ENCODE measurements at regions not wholly inside any gene's neighbourhood (a gene's known extent, or its start where the extent isn't known, plus 50 kb on each side); places are given as distances from the start of the nearest gene placed in this dataset.

DNA sequence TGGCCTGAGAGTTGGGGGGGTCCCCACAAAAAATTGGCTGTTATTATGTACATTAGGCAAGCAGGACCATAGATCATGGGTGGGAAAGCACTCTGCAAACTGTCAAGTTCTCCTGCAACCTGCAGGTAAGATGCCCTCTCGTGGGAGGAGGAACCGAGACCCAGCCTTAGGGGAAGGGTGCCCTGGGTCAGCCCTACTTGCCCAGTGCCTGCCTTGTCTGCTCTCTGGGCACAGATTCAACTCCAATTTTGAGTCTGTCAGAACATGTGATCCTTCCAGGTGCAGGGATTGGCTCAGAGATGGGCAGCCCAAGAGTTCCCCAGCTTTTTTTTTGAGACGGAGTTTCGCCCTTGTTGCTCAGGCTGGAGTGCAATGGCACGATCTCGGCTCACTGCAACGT lies 99.2 kb downstream of the PLXNA1 start:
- DNase-seq: no peak
- Histone ChIP-seq H3K27ac (ENCODE audit: low read length in 2 of 2) (no peak overlapping the region), H3K4me3 (ENCODE audit: control extremely low read depth in 1 of 5, extremely low read depth in 1 of 5, insufficient read depth in 1 of 5, low read depth in 2 of 5, low read length in 4 of 5) (no peak overlapping the region), H2AFZ (ENCODE audit: insufficient read depth, low read depth, low read length, poor library complexity, severe bottlenecking) (no peak overlapping the region), H3K27me3 (replicated peaks in 1 of 4; ENCODE audit: control extremely low read depth in 1 of 4, control insufficient read depth in 3 of 4, insufficient read depth in 4 of 4, low read length in 3 of 4) (peaks cover 0 to 15% (median 0%) of the 10 kb centered on the region in 4 experiments), H3K9ac (ENCODE audit: low read length) (no peak overlapping the region), H3K36me3 (replicated peaks in 1 of 2; ENCODE audit: control extremely low read depth in 1 of 2, control insufficient read depth in 1 of 2, extremely low read depth in 1 of 2, insufficient read depth in 2 of 2, low read length in 1 of 2) (no peaks in the 10 kb centered on the region), H3K9me3 (ENCODE audit: control extremely low read depth in 1 of 3, control insufficient read depth in 2 of 3, insufficient read depth in 1 of 3, low read length in 2 of 3) (peaks cover 0 to 13% (median 0%) of the 10 kb centered on the region in 3 donors), H3K4me1 (ENCODE audit: control insufficient read depth in 2 of 2, insufficient read depth in 2 of 2, low read length in 2 of 2) (no peaks in the 10 kb centered on the region), H3K4me2 (replicated peaks; ENCODE audit: low read depth, low read length, poor library complexity, severe bottlenecking) (no peak overlapping the region), H4K20me1 (ENCODE audit: control insufficient read depth, insufficient read depth, low read length, poor library complexity, severe bottlenecking) (no peaks in the 10 kb centered on the region), H3K79me2 (ENCODE audit: control insufficient read depth, insufficient read depth, low read length) (no peaks in the 10 kb centered on the region)
- ChIA-PET POLR2A (no interaction called here), CTCF (no interaction called here)
- Mint-ChIP-seq H3K4me1 (no peaks in the 10 kb centered on the region), H3K9me3 (ENCODE audit: insufficient read depth) (no peaks in the 10 kb centered on the region), H3K27me3 (peaks cover 31% of the 10 kb centered on the region), H3K27ac (no peak overlapping the region), H3K4me3 (no peak overlapping the region)
- no peak for ATAC-seq (ENCODE audit: low read depth)
- 90% methylated on average over 7 of the region's 7 CpGs for WGBS (ENCODE audit: insufficient coverage)
- intact Hi-C loops (cut with micrococcal nuclease): no loop called here
- no peak for TF ChIP-seq CTCF (IDR thresholded peaks at IDR 0.05)
- TF ChIP-seq EZH2 (IDR thresholded peaks at IDR 0.05; ENCODE audit: borderline replicate concordance, insufficient read depth, low read depth, low read length, poor library complexity, severe bottlenecking): no peak

DNA sequence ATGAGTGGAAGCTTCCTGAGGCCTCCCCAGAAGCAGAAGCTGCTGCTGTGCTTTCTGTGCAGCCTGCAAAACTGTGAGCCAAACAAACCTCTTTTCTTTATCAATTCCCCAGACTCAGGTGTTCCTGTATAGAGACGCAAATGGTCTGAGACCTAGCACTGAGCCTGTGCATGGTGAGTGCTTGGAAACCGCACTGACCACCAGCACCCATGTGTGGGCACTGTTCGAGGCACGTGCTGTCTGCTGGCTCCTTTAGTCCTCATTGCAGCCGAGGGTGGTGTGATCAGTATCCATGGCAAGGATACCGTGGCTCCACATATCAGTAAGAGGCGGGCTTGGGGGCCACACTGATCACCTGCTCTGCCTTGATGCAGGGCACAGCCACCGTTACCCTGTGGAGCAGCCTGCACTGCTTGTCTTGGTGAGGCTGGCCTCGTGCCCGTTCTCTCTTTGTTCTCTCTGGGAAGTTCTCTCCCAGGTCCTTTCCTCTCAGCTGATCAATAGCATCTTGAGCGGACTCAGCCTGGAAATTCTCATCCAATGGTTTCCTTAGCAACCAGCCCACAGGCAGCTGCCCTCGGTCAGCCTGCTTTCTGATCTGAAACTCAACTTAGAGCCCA lies 101.0 kb downstream of the PLXNA1 start:
- WGBS (ENCODE audit: insufficient coverage): 84% methylated on average over 12 of the region's 12 CpGs
- CTCF ChIA-PET: no interaction called here

More for the DNA sequence above, 101.0 kb downstream of the PLXNA1 start:
- Mint-ChIP-seq H3K4me3 (no peak overlapping the region), H3K27me3 (peaks cover 31% of the 10 kb centered on the region), H3K27ac (no peak overlapping the region), H3K4me1 (no peaks in the 10 kb centered on the region), H3K9me3 (ENCODE audit: insufficient read depth) (no peaks in the 10 kb centered on the region)
- Histone ChIP-seq H3K4me1 (ENCODE audit: control insufficient read depth in 2 of 2, insufficient read depth in 2 of 2, low read length in 2 of 2) (no peaks in the 10 kb centered on the region), H3K27ac (ENCODE audit: low read length in 2 of 2) (no peak overlapping the region), H3K9ac (ENCODE audit: low read length) (no peak overlapping the region), H3K9me3 (ENCODE audit: control extremely low read depth in 1 of 3, control insufficient read depth in 2 of 3, insufficient read depth in 1 of 3, low read length in 2 of 3) (peaks cover 0 to 10% (median 0%) of the 10 kb centered on the region in 3 donors), H4K20me1 (ENCODE audit: control insufficient read depth, insufficient read depth, low read length, poor library complexity, severe bottlenecking) (no peaks in the 10 kb centered on the region), H3K36me3 (replicated peaks in 1 of 2; ENCODE audit: control extremely low read depth in 1 of 2, control insufficient read depth in 1 of 2, extremely low read depth in 1 of 2, insufficient read depth in 2 of 2, low read length in 1 of 2) (no peaks in the 10 kb centered on the region), H3K4me3 (ENCODE audit: control extremely low read depth in 1 of 5, extremely low read depth in 1 of 5, insufficient read depth in 1 of 5, low read depth in 2 of 5, low read length in 4 of 5) (no peak overlapping the region), H3K27me3 (replicated peaks in 1 of 4; ENCODE audit: control extremely low read depth in 1 of 4, control insufficient read depth in 3 of 4, insufficient read depth in 4 of 4, low read length in 3 of 4) (peaks cover 0 to 7% (median 0%) of the 10 kb centered on the region in 4 experiments), H3K79me2 (ENCODE audit: control insufficient read depth, insufficient read depth, low read length) (no peaks in the 10 kb centered on the region), H2AFZ (ENCODE audit: insufficient read depth, low read depth, low read length, poor library complexity, severe bottlenecking) (no peak overlapping the region), H3K4me2 (replicated peaks; ENCODE audit: low read depth, low read length, poor library complexity, severe bottlenecking) (no peak overlapping the region)
- intact Hi-C loops (cut with micrococcal nuclease): no loop called here
- no peak for ATAC-seq (ENCODE audit: low read depth)
- POLR2A ChIA-PET: no interaction called here
- TF ChIP-seq EZH2 (IDR thresholded peaks at IDR 0.05; ENCODE audit: borderline replicate concordance, insufficient read depth, low read depth, low read length, poor library complexity, severe bottlenecking) (no peak), CTCF (IDR thresholded peaks at IDR 0.05) (no peak)
- no peak for DNase-seq
